GM18511 (cell line): ENCODE measurements at regions not wholly inside any gene's neighbourhood (a gene's known extent, or its start where the extent isn't known, plus 50 kb on each side); places are given as distances from the start of the nearest gene placed in this dataset.

Source experiments
- ATAC-seq: cut with Tn5 transposase; IDR thresholded peaks from one replicate; pipeline ENCODE4 v1.9.1; 2021; ENCODE audit warnings: mild to moderate bottlenecking, moderate library complexity; ENCODE audit not compliant: unreplicated experiment

DNA sequence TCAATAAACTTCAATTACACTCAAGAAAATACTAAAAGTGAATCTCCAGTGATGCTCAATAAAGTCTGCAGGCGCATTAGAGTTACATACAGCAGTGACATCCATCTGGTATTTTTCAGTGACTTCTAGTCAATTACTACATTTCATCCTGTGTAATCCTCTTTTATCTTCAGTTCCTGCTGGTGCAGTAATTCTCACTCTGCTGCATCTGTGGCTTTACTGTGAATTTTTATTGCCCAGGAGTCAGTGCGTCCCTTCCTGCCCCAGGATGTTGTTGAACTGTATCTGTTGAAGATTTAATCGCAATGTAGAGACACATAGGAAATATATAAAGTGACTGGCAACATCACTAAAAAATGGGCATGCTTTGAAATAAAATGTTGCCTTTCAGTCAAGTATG lies 196.3 kb upstream of the TMTC4 start:
- ATAC-seq = no peak

DNA sequence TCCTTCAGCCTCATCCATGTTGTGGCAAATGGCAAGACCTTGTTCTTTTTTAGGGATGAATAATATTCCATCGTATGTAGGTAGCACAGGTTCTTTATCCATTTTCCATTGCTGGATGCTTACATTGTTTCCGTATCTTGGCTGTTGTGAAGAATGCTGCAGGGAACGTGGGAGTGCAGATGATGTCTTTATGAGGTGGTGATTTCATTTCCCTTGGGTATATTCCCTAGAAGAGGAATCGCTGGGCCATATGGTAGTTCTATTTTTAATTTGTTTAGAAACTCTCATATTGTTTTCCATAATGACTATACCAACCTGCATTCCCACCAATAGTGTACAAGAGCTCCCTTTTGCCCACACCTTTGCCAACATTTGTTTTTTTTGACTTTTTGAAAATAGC lies 186.3 kb upstream of the TMTC4 start:
- no peak for ATAC-seq

DNA sequence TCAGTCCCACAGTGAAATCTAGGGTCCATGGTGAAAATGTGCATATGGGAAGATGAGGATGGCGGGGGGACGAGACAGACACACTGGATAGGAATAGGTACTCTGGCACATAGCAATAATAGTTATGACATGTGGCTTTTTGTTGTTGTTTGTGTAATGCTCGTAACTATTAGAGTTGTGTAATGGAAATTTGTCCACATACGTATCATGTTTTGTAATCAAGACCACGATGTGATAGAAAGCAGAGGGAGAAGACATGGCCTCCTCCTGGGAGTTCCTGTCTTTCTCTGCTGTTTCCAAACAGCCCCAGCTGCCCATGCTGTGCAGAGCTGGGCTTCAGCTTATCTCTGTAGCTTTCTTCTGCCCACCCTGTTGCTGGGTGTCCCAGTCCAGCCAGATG lies 185.3 kb upstream of the TMTC4 start:
- ATAC-seq = no peak

DNA sequence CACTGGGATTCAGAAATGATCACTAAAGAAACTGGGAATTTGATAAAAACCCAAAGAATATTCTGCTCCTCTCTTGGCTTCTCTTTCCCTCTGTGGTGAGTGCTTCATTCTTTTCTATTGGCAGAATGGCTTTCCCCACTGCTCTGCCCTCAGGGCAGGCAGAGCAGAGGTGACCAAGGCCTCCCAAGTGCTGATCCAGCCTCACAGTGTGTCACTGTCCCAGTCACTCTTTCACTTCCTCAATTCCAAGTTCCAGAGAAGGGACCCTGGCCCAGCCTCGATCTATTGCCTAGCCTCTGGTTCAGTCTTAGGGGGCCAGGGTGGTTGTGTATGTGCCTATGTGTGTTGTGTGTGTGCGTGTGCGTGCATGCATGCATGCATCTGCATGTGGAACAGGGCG lies 180.6 kb upstream of the TMTC4 start:
- no peak for ATAC-seq

DNA sequence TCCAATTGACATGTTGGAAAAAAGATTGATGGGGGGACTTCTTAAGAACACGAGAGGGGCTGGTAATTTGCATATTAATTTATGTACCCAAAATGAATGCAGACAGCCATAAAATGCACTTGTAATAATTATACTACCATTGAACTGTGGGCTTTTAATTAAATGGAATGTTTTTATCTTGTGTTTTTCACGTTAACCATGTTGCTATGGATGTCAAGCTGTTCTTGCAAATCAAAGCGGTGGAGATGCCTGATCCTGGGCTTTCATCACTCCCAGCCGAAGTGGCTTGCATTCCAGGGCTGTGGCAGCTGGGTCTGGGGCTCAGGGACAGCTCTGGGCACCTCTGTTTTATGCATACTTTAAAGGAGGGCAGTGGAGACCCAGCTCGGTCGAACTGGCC lies 179.4 kb upstream of the TMTC4 start:
- no peak for ATAC-seq

DNA sequence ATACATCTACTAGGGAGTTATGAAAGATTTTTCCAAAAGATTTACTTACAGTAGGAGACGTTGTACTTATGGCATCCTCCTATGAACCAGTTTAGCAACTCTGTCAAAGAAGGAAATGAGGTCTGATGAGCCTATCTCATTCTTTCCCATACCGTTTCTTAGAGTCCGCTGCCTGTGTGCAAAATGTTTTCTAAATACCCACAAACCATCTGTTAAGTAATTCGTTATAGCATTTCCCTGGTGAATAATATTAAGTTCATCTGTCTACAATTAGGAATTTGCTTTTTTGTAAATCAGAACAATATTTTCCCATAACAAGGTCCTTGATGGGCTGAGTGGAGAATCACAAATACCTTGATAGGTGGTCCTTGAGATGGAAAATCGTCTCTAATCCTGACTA lies 178.8 kb upstream of the TMTC4 start:
- no peak for ATAC-seq

DNA sequence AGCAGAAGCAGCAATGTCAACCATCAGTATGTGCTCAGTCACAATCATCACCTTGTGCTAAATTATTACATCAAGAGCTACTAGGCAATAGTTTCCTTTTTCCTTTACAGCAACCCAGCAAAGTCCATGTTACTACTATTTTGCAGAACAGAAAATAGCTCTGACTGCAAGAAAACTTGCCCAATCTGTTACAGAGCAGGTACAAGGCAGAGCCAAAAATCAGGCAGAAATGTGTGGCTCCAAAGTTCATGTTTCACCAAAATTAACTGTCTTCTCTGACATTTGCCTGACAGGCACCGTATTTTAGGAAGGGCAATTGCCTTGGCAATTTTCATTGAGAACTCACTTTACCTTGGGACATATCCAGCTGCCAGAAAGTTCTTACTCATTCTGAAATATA lies 177.6 kb upstream of the TMTC4 start:
- ATAC-seq = no peak

DNA sequence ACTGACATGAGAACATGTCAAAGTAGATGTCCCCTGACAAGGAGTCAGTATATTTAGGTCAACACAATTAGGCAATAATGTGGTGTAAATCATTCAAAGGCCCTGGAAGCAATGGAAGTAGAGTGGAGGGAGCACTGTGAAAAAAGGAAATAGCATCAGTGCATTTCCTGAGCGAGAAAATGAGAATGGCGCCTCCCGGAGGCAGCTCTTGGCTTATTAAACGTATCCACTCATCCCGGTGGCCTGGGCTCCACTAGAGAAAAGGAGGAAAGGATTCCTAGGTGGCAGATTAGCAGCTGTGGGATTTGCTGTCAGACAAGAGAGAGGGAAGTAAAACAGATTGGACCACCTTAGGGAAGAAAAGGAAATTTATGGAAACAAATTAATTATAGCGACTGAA lies 173.7 kb upstream of the TMTC4 start:
- no peak for ATAC-seq

DNA sequence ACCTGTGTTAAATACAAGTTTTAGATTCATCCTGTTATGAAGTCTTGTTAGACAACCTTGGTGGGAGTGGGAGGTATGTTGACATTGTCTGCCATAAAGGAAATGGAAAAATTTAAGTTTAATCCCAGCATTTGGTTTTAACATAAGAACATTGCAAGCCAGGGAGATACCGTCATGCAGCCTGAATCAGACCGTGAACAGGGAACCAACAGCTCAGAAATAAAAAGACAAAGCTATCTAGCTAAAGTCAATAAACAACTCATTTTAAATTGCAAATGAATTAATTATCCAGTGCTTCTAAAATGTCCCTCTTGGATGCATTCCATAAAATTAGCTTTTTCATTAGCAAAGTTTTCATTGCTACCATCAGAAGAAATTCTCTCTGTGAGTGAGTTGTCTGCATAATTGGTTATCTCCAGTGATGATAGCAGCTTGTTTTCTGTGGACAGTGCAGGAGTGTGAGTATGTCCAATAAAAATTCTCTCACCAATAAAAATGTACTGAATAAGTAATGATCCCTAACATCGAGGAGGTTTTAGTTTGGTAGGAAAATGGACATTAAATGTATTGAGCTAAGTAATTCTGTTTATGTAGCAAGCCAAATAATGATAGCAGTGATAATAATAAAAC lies 170.6 kb upstream of the TMTC4 start:
- ATAC-seq = no peak

DNA sequence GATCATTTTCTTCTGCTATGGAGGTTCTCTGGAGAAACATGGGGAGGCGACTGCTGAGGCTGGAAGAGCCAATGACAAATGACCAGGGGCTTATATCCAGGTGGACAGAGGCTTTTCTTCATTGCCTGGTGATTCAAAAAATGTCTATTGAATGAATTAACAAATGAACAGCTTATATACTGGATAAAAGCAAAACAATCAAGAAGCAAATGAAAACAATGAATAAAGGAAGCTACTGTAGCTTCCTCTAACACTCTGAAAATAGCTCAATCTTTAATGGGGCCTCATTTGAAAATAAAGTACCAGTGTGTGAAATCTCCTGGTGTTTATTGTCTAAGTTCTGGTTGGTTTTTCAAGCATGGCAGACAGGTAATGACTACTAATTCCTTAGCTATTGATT lies 167.5 kb upstream of the TMTC4 start:
- ATAC-seq = no peak

DNA sequence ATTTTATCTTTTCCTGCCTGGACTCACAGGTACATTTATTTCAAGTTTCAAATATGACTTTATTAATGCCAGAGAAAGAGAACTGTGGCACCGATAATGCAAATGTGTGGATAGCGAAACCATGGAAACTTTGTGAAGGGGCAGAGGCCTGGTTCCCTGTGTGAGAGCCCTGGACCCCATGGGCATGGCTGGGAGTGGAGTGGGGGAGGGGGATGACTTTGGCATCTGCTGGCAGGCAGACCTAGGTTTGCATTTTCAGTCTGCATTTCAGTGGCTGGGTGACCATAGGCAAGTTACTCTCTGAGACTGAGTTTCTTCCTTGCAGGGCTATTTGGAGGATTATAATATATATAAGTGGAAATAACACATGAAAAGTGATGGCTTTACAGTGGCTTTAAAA lies 163.8 kb upstream of the TMTC4 start:
- no peak for ATAC-seq

DNA sequence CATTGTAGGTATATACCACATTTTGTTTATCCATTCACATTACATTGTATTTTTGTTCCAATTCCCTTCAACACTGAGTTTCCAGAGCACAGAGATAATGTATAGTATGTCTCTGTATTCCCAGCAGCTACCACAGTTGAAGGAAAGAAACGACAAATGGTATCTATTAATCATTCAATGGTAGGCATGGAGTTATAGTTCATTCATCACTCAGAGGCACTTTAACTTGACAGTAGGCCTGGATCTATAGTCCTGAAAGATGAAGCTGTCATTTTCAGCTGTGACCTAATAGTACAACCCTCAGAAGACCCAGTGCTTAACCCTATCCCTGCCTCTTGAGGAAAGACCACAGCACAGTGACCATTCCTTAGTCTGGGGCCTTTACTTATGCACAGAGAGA lies 163.0 kb upstream of the TMTC4 start:
- ATAC-seq = no peak

DNA sequence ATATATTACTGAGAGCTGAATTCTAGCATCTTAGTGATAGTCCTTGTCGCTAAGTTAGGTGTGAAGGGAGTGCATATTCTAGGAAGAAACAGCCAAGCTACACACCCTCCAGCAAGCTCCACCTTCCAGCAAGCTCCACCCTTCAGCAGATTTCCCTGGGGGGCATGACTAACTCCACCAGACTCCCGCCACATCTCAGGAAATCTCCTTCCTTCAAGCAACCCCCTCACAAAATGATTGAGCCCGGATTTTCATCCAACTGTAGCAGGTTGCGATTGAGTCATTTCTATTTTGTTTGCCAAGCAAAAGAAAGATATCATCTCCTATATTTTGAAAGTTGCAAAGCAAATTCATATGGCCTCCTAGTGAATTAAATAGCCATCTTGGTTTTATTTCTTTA lies 162.1 kb upstream of the TMTC4 start:
- ATAC-seq = no peak

DNA sequence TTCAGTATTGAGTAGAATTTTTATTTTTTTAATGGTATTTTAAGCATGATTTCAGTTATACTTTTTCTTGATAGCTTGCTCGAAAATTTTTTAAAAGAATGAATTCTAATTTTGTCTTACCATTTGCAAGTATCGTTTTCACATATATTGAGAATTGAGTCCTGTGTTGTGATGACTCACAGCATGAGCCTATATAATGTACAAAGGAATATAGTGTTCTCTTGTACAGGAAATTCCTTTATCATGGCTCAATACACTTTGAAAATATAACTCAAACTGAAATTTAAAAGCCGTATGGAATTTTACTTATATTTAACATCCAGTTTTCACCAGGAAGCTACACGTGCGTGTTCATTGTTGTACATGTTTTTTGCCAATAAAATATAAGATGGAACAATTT lies 161.1 kb upstream of the TMTC4 start:
- no peak for ATAC-seq

DNA sequence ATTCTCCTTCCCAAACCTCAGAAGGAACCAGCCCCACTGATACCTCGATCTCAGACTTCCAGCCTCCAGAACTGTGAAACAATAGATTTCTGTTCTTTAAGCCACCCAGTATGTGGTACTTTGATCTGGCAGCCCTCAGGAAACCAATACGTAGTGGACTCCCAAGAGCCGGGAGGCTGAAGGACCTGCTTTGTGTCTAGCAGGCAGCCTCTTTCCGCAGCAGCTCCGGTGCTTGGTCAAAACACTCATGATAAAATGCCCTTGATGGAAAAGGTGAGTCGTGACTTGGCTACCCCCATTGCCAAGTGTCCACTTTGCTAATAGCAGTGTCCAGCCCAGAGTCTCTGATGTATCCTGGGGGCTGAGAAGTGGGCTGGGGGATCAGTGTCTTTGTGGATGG lies 158.8 kb upstream of the TMTC4 start:
- ATAC-seq = no peak

DNA sequence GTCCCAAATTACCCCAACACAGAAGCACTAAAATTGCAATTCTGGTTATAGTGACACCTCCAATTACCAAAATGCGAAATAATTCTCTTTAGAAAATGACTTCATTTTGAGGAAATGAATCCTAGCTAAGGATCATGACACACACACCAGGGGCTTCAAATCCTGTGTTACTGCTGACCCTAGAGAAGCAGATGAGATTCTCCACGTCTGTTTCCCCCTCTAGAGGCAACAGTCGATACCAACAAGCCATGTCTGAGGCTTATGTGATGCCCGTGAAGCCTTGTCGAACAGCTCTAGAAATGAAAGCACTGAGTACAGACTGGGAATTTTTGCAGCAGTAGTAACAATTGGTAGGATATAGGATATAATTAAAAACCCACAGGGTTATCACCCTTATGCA lies 153.6 kb upstream of the TMTC4 start:
- ATAC-seq = no peak

DNA sequence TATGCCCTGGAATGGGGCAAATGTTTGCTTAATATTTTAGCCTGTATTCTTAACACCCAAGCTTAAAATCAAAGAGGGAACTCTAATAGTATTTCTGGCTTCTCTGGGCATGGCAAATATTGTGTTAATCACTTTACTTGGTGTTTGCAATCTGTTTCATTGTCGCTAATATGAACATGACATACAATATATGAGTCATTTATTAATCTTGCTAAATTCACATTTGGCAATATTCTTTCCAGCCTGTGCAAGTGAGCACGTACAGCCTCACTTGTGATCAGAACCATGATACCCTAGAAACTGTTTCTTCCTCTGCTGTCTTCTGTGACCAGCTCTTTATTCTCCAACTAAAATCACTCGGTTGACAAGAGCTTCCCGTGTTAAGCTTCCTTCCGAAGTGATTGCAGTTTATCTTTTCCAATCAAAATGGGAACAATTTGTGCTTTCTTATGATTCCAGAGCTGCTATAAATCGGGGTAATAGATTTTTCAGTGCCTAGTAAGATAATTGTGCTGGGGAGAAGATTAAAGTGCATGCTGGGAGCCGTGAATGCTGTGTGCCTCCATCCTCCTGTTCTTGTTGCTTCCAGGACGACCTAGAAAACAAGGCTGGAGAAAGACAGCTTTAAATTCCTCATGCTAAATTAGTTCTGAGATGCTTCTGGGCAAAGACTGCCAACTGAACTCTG lies 153.0 kb upstream of the TMTC4 start:
- ATAC-seq = no peak

DNA sequence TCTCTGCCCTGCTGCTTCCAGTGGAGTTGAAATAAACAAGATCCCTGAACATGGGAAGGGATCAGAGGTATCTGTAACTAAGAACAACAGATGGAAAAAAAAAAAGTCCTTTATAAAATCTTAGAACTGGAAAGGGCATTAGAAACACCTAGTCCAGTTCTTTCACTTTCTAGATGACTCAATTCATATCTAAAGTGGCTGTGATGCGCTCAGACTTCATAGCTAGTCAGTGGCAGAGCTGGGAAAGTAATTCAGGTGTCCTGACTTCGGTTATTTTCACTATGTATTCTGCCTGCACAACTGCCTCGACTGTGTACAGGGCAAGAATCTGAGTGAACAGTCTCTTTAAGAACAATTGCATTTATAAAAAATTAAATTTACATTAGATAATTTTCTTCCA lies 151.8 kb upstream of the TMTC4 start:
- peak; percentile 51 for ATAC-seq

DNA sequence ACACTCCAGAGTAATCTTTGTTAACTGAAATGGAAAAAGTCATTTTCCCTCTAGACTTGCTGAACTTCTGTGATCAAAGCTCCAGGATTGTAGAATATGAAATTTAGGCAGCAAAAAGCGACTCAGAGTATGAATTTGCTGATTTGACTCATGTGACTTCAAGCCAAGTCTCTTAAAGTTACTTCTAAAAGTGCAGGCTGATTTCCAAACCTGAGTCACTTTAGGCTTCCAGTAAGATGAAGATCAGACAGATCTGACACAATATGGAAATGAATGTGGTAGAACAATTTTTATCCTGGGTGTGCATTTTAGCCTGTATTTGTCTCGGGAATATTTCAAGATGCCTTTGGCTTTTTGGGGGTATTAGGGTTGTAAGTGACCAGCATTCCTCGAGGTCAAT lies 151.0 kb upstream of the TMTC4 start:
- ATAC-seq = no peak

DNA sequence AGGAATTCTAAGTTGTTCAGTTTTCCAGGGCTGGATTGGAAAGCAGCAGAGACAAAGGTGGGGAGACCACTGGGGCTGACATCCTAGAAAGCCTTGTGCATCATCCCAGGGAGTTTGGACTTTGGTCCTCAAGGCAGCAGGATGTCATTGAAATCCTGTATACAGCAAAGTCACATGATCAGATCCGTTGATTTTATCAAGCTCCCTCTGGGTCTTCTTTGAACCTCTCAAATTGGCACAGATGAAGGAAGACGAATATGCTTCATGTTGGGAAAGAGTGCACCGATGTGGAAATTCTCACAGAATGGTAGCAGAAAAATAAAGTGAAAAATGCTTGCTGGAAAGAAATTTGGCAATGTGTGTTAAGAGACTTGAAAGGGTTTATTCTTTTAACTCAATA lies 149.8 kb upstream of the TMTC4 start:
- ATAC-seq = no peak

DNA sequence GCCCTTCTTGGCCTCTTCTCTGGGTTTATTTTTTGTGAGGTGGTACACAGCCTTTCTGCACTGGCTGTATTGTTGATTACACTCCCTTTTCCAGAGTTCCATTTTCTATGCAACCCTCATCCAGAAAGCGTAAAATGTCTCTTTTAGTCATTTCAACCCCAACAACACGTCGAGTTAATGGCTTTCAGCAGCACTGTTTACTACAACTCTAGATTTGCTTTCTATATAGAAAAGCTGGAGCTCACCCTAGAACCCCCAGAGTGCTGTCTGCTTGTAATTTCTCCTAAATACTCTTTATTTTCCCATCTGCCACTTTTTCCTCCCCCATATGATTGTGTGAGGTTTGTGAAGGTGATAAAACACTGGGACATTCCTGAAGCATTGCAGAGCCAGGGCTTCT lies 148.9 kb upstream of the TMTC4 start:
- ATAC-seq = no peak

DNA sequence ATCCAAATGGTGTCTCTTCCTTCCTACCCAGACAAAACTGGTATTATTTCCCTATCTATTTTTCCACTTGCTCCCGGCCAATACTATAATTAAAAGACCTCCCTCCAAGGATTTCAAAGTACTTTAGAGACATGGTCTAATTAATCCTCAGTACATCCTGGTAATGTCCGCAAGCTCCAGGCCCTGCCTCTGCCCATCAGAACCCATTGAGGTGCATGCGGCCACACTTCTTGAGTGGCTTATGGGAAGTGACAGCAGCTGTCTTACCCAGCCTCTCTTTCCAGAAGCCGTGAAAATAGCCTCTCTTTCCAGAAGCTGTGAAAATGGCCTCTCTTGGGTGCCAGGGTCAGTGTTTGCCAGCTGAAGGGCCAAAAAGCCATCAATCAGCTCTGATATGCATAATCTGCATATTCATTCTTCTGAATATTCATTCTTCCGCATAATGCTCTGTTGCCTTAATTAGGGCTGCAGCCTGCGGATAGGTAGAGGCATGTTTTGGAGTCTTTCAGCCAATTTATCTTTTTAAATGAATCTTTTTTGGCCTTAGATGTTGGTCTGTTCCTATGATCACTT lies 148.4 kb upstream of the TMTC4 start:
- no peak for ATAC-seq

DNA sequence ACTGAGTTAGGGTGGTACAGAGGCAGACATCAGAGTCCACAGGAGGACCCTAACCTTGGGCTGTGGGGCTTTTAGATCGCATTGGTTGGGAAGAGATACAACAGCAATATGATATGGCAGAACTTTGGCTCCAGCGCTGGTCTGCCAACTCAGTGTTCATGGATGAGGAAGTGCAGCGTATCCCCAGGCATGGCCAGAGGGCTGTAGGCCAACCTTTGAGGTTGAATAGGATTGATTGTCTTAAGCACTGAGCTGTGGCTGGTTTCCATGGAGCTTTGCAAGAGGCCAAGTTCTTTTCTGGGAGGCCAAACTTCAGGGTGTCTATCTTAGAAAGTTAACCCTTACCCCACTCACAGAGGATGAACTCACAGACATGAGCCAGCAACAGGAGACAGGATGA lies 144.1 kb upstream of the TMTC4 start:
- ATAC-seq = no peak
